IMR-90 (cell line): ENCODE measurements at regions not wholly inside any gene's neighbourhood (a gene's known extent, or its start where the extent isn't known, plus 50 kb on each side); places are given as distances from the start of the nearest gene placed in this dataset.

Experiments
- ATAC-seq: fragments of 200-7000 bp; cut with Tn5 transposase; 2 replicates; pipeline ENCODE4 v1.9.1; 2020; ENCODE audit warnings: low read depth, mild to moderate bottlenecking, moderate library complexity
- BruUV-seq: library from RNA; stranded (reverse); fragments of 400-500 nt; replicated peaks from 2 replicates; lab custom pipeline; 2021; lab: Mats Ljungman, UMichigan
- CTCF ChIA-PET: fragments of 300-600 bp; formaldehyde crosslinking; extraction: SDS; loops from one replicate; lab custom pipeline; 2021; ENCODE audit warnings: antibody characterized with exemption; lab: Yijun Ruan, JAX
- POLR2A ChIA-PET: fragments of 300-600 bp; sonication (Branson Sonifier 250); formaldehyde crosslinking; loops from one replicate; lab custom pipeline; 2022; ENCODE audit warnings: antibody characterized with exemption; ENCODE audit not compliant: unreplicated experiment; lab: Charles Lee
- DNase-seq: peaks from one replicate; pipeline ENCODE4 v3.0.0; 2013
- H2AFZ ChIP-seq: replicated peaks from 2 replicates; pipeline ENCODE3; 2013; ENCODE audit warnings: low read length, mild to moderate bottlenecking; ENCODE audit not compliant: poor library complexity
- H2AK5ac ChIP-seq: 2 replicates; pipeline ENCODE4 v1.6.1; 2013; ENCODE audit warnings: low read depth, low read length, inconsistent platforms
- H2AK9ac ChIP-seq: replicated peaks from 2 replicates; pipeline ENCODE3; 2013; ENCODE audit warnings: mild to moderate bottlenecking, low read depth, low read length, moderate library complexity; ENCODE audit not compliant: poor library complexity
- H2BK120ac ChIP-seq: 2 replicates; pipeline ENCODE4 v1.6.1; 2013; ENCODE audit warnings: low read depth, low read length, inconsistent platforms
- H2BK15ac ChIP-seq: 3 replicates; pipeline ENCODE4 v1.6.1; 2013; ENCODE audit warnings: low read depth, low read length, inconsistent platforms
- H2BK20ac ChIP-seq: 2 replicates; pipeline ENCODE4 v1.6.1; 2013; ENCODE audit warnings: low read depth, mild to moderate bottlenecking, inconsistent platforms, low read length, moderate library complexity
- H2BK5ac ChIP-seq: 2 replicates; pipeline ENCODE4 v1.6.1; 2013; ENCODE audit warnings: mild to moderate bottlenecking, low read depth, low read length, inconsistent platforms; ENCODE audit not compliant: poor library complexity, severe bottlenecking
- H3K14ac ChIP-seq: replicated peaks from 2 replicates; pipeline ENCODE4 v1.6.1; 2013; ENCODE audit warnings: low read depth, low read length, inconsistent platforms
- H3K18ac ChIP-seq: 2 replicates; pipeline ENCODE4 v1.6.1; 2013; ENCODE audit warnings: low read depth, low read length, control low read depth
- H3K23ac ChIP-seq: 2 replicates; pipeline ENCODE4 v1.6.1; 2013; ENCODE audit warnings: low read depth, low read length, inconsistent platforms
- H3K27ac ChIP-seq: 2 replicates; pipeline ENCODE4 v1.5.1; 2013; ENCODE audit warnings: mild to moderate bottlenecking, control low read depth, low read length; ENCODE audit not compliant: insufficient read depth
- H3K27me3 ChIP-seq: 2 replicates; pipeline ENCODE4 v1.6.1; 2013; ENCODE audit warnings: low read length; ENCODE audit not compliant: control insufficient read depth, insufficient read depth
- H3K36me3 ChIP-seq: 2 replicates; pipeline ENCODE4 v1.6.1; 2013; ENCODE audit warnings: low read length, mixed read lengths; ENCODE audit not compliant: control insufficient read depth, insufficient read depth
- H3K4ac ChIP-seq: 2 replicates; pipeline ENCODE4 v1.6.1; 2013; ENCODE audit warnings: low read depth, low read length, inconsistent platforms
- H3K4me1 ChIP-seq: 2 replicates; pipeline ENCODE4 v1.6.1; 2013; ENCODE audit warnings: low read length, mixed read lengths; ENCODE audit not compliant: control insufficient read depth, insufficient read depth
- H3K4me2 ChIP-seq: 2 replicates; pipeline ENCODE4 v1.6.1; 2013; ENCODE audit warnings: low read depth, mild to moderate bottlenecking, control low read depth, low read length, moderate library complexity
- H3K4me3 ChIP-seq: 2 replicates; pipeline ENCODE4 v1.5.1; 2013; ENCODE audit warnings: low read depth, mild to moderate bottlenecking, control low read depth, low read length, moderate library complexity; ENCODE audit not compliant: insufficient read depth
- H3K56ac ChIP-seq: 2 replicates; pipeline ENCODE4 v1.6.1; 2013; ENCODE audit warnings: low read length, inconsistent platforms; ENCODE audit not compliant: insufficient read depth; ENCODE audit errors: extremely low read depth
- H3K79me1 ChIP-seq, 2 experiments: 2 replicates each; pipeline ENCODE4 v1.6.1; 2013; ENCODE audit warnings: low read length in 2 of 2, inconsistent platforms in 1 of 2, low read depth in 1 of 2
- H3K9ac ChIP-seq: 2 replicates; pipeline ENCODE4 v1.6.1; 2013; ENCODE audit warnings: low read depth, low read length, control low read depth
- H3K9me1 ChIP-seq: 2 replicates; pipeline ENCODE4 v1.6.1; 2013; ENCODE audit warnings: low read length, inconsistent platforms; ENCODE audit not compliant: insufficient read depth
- H3K9me3 ChIP-seq: 2 replicates; pipeline ENCODE4 v1.6.1; 2013; ENCODE audit warnings: low read length; ENCODE audit not compliant: control insufficient read depth, insufficient read depth
- H4K20me1 ChIP-seq: 2 replicates; pipeline ENCODE4 v1.6.1; 2013; ENCODE audit warnings: low read length, inconsistent platforms; ENCODE audit not compliant: insufficient read depth
- H4K5ac ChIP-seq: 2 replicates; pipeline ENCODE4 v1.6.1; 2013; ENCODE audit warnings: mild to moderate bottlenecking, low read depth, low read length, control low read depth
- H4K8ac ChIP-seq, 2 experiments: 2 replicates each; pipeline ENCODE4 v1.6.1; 2013; ENCODE audit warnings: low read depth in 2 of 2, low read length in 2 of 2, control low read depth in 1 of 2, inconsistent platforms in 1 of 2
- H4K91ac ChIP-seq: 2 replicates; pipeline ENCODE4 v1.6.1; 2013; ENCODE audit warnings: low read depth, low read length, inconsistent platforms; ENCODE audit not compliant: insufficient read depth
- CEBPB ChIP-seq: IDR thresholded peaks from 2 replicates; pipeline ENCODE4 v1.6.1; 2012; ENCODE audit warnings: low read depth, low read length, improper control_type of control experiment
- CHD1 ChIP-seq: IDR thresholded peaks from 2 replicates; pipeline ENCODE4 v1.6.1; 2012; ENCODE audit warnings: low read depth, low read length, improper control_type of control experiment
- FOS ChIP-seq: fragments of 150-350 bp; IDR thresholded peaks from 2 replicates; pipeline ENCODE4 v1.6.1; 2016; ENCODE audit warnings: low read depth, low read length
- MAFK ChIP-seq: IDR thresholded peaks from 2 replicates; pipeline ENCODE4 v1.6.1; 2012; ENCODE audit warnings: low read depth, low read length, improper control_type of control experiment
- MAZ ChIP-seq: IDR thresholded peaks from 2 replicates; pipeline ENCODE4 v1.6.1; 2012; ENCODE audit warnings: low read depth, mild to moderate bottlenecking, low read length, improper control_type of control experiment, moderate library complexity, borderline replicate concordance
- POLR2A ChIP-seq: IDR thresholded peaks from 2 replicates; pipeline ENCODE4 v1.6.1; 2012; ENCODE audit warnings: mild to moderate bottlenecking, low read depth, low read length
- RCOR1 ChIP-seq: IDR thresholded peaks from 2 replicates; pipeline ENCODE4 v1.6.1; 2012; ENCODE audit warnings: mild to moderate bottlenecking, low read length, improper control_type of control experiment; ENCODE audit not compliant: insufficient replicate concordance
- WGBS, 2 experiments: methylation state at CpG; one replicate each; pipeline versions ENCODE4 v1.1.5 to v1.1.7; 2013; ENCODE audit warnings: missing lambda C conversion rate in 2 of 2; ENCODE audit not compliant: insufficient read length in 1 of 2; ENCODE audit errors: extremely low coverage in 2 of 2; 5-methylcytosine and 5-hydroxymethylcytosine counted together
- dilution Hi-C: fragments of 300-500 bp; cut with HindIII; formaldehyde crosslinking; loops from one replicate; pipeline ENCODE4 v1.14.3; 2018; ENCODE audit warnings: low sequenced_read_pairs; ENCODE audit not compliant: unreplicated experiment
- in situ Hi-C: fragments of 300-500 bp; cut with MboI; formaldehyde crosslinking; loops from 3 replicates; pipeline ENCODE4 v1.14.3; 2019; ENCODE audit warnings: low sequenced_read_pairs, inconsistent platforms, mixed read lengths
- intact Hi-C: fragments of 100-400 bp; cut with micrococcal nuclease; formaldehyde crosslinking; loops from 2 replicates; pipeline ENCODE4 v1.10.0; 2022

DNA sequence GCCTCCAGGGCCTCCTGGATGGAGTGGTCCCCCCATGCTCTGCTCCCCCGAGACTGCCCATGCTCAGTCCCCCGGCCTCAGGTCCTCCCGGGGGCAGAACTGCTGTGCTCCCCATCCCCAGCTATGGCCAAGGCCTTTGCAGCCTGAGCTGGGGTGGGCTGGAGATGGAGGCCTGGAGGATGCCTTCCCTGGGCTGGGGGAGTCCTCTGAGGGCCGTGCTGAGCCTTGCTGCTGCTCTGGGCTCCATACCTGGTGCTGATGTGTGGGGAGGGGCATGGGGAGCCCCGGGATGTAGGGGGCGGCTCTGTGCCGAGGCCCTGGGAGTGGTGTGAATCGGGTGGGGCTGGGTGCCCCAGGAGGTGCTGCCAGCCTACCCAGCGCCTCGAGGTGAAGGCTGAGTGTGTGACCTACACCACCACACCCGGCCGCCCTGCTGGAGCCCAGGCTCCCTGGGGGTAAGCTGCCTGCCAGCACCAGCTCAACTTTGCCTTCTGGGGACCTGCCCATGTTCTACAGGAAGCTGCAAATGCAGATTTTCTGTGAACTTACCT, 109.5 kb downstream of the UNCX start (continued):
- TF ChIP-seq FOS (no peak), RCOR1 (no peak), POLR2A (no peak), MAZ (no peak), CHD1 (no peak), CEBPB (no peak)

DNA sequence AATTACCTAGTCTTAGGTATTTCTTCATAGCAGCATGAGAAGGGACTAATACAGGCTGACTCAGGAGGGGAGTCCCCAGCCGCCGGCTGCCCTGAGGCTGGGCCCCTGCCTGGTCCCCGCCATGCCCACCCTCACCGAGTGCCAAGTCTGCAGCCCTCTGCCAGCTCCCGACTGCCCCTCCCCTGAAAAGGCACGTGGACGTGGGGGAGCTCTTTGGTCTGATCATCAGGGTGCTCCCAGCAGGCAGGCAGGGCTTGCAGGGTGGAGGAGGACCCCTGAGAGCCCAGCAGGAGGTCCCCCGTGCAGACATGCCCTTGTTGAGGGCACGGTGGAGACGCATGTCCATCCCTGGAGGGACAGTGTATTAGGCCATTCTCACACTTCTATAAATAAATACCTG, 110.9 kb downstream of the UNCX start:
- Histone ChIP-seq H2AK5ac (no peak overlapping the region), H2BK15ac (no peak overlapping the region), H3K4me3 (no peak overlapping the region), H4K8ac (no peak overlapping the region), H4K5ac (no peak overlapping the region), H2BK20ac (no peak overlapping the region), H4K20me1 (no peaks in the 10 kb centered on the region), H3K9me3 (no peaks in the 10 kb centered on the region), H2BK5ac (no peak overlapping the region), H2BK120ac (no peak overlapping the region), H3K4ac (no peak overlapping the region), H3K9ac (no peak overlapping the region), H3K18ac (no peak overlapping the region), H3K14ac (no peak overlapping the region), H2AK9ac (no peak overlapping the region), H3K36me3 (no peaks in the 10 kb centered on the region), H3K27ac (no peak overlapping the region), H4K91ac (no peak overlapping the region), H3K23ac (no peak overlapping the region), H2AFZ (no peak overlapping the region), H3K9me1 (no peaks in the 10 kb centered on the region), H3K4me1 (no peaks in the 10 kb centered on the region), H3K79me1 (no peaks in the 10 kb centered on the region), H3K56ac (no peak overlapping the region), H3K4me2 (no peak overlapping the region), H3K27me3 (peaks cover 40% of the 10 kb centered on the region)
- BruUV-seq: no TSS peak
- POLR2A ChIA-PET: no interaction called here
- in situ Hi-C loops (no loop called here), intact Hi-C loops (no loop called here), dilution Hi-C loops (no loop called here)
- DNase-seq (no peak), ATAC-seq (no peak)
- CTCF ChIA-PET: no interaction called here
- TF ChIP-seq MAFK (0 out of 2 replicates have a peak, but pooled peaks have one; percentile 16), FOS (no peak)
- no CpG with 5 or more reads among the region's 10 CpGs for WGBS, 2 experiments
